COR-L47 (cell line): ENCODE measurements at regions not wholly inside any gene's neighbourhood (a gene's known extent, or its start where the extent isn't known, plus 50 kb on each side); places are given as distances from the start of the nearest gene placed in this dataset.
A peak's percentile ranks its signal among the peaks of the same experiment; 100 is the strongest.

ENCODE experiments used
- DNase-seq: peaks from one replicate; lab custom pipeline; 2025; lab: John Stamatoyannopoulos, UW

- DNase-seq = no peak
These were observed 203.1 kb upstream of the SOX9 start for GRCh38 chr17:71917715-71918114.

GRCh38 chr17:71919186-71919585, 201.6 kb upstream of the SOX9 start:
- DNase-seq = no peak

GRCh38 chr17:71919896-71920295, 200.9 kb upstream of the SOX9 start:
- no peak for DNase-seq

DNA sequence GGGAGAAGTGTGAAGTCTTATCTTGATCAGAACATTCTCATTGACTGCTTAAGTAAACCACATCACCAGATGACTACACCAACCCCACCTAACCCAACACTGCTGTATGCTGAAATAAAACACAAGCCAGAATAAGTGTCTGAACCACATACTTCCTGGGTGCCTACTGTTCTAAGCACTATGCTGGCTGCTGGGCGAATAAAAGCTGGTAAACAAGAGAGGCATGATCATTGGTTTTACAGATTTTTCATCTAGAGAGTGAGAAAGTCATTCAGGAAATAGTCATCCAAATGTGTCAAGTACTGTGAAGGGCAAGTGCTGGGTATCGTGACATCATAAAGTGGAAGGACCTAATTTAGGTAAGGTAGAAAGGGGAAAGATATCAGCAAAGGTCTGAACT, 199.0 kb upstream of the SOX9 start:
- DNase-seq = no peak

GRCh38 chr17:71922439-71922838, 198.4 kb upstream of the SOX9 start:
- no peak for DNase-seq

DNA sequence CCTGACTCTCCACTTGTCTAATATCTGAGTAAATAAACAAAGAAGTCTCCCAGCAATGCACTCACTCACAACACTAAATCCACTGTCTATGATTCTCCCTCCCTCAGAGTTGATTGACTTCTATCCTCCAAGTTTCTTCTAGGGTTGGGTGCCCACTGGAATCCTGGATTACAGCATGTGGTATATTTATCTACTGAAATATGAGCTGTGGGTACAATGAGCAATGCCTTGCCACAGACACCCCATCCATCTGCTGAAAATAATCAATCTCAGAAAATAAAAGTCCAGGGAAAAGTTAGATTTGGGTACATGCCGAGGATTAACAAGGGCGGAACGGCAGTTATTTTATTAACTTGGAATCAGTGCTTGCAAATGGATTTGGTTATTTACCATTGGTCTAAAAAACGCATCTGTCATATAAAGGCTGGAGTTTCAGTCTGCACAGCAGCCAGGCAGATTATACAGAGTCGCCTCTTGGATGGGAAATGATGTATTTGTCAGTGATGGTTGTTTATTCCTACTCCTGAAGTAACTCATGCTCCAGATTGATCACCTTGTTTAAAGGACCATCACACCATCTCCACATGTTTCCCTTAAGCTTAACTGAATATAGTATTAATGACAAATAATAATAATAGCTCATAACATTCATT, 193.9 kb upstream of the SOX9 start:
- no peak for DNase-seq

GRCh38 chr17:71933306-71933705, 187.5 kb upstream of the SOX9 start:
- no peak for DNase-seq

- no peak for DNase-seq
These were observed 186.3 kb upstream of the SOX9 start for GRCh38 chr17:71934520-71934919.

DNA sequence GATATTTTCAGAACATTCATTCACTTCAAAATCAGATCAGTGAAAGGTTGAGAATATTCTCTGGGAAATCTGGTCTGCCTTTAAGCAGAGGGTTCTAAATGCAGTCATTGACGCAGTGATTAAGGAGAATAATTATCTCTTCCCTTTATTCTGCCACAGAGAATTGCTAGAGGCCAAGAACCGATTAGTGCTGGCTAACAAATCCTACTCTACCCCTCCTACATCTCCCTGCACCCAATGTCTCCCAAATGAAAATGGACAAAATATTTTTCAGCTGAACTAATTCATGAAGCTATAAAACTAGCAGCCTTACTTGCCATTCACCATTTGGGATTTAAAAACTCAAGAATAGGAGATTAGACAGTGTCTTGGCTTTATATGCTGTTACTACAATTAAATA, 185.5 kb upstream of the SOX9 start:
- DNase-seq = no peak

- no peak for DNase-seq
These were observed 183.8 kb upstream of the SOX9 start for GRCh38 chr17:71936977-71937376.

- no peak for DNase-seq
These were observed 182.9 kb upstream of the SOX9 start for GRCh38 chr17:71937914-71938313.

DNA sequence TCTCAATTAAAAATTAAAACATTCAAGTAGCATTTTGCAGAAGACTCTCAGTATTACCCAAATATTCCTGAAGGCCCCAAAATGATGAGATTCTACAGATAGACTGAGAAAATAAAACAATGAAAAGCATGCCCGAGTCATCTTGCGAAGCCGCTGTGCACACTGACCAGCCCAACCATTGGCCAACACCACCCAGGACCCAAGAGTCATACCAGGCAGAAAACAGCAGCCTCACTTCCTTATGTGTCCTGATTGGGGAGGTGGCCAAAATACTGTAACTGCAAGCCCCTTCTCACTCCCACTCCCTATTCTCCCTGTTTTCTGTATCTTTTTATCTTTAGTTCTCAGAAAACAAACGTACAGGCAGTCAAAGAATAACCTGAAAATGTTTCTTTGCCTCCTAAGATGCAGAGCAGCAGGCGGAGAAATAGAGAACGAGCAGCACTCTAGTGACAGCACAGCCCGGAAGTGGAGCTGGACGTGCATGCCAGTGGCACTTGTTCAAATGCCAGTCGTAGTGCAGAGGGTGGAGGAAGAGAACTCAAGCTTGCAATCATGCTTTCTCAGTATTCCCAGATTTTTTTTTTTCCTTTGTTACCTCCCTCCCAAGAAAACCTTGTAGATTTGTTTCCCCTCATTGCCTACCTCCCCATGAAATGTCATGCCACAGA, 182.3 kb upstream of the SOX9 start:
- DNase-seq = no peak

GRCh38 chr17:71941920-71942319, 178.9 kb upstream of the SOX9 start:
- no peak for DNase-seq

- no peak for DNase-seq
These were observed 178.2 kb upstream of the SOX9 start for GRCh38 chr17:71942626-71943025.

DNA sequence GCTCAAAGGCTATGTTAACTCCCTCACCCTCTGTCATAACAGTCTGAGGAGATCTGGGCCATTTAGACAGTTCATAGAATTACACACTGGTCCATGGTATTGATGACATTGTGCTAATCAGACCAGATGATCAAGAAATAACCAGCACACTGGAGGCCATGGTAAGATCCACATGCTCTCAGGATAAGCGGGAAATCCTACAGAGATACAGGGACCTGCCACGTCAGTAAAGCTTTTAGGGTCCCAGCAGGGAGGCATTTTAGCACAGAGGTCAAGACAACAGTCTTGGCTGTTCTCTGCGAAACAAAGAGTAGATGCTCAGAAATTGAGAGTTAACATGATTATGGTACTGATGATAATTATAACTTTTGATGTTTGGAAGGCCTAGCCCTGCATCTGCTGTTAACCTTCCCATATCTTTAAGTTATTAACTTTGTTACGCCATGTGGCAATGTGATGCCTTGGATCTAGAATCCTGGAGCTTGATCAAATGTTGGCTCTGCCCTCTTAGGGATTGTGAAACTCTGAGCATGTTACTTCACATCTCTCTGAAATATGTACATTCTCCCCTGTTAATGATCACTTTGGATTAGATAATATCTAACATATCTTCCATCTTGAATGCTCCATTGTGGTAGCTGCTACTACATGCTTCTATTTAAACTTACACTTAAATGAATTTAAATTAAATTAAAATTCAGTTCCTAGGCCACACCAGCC, 172.0 kb upstream of the SOX9 start:
- DNase-seq = no peak

GRCh38 chr17:71959154-71959553, 161.7 kb upstream of the SOX9 start:
- peak; percentile 7 for DNase-seq

GRCh38 chr17:71963351-71963750, 157.5 kb upstream of the SOX9 start:
- DNase-seq = no peak

DNA sequence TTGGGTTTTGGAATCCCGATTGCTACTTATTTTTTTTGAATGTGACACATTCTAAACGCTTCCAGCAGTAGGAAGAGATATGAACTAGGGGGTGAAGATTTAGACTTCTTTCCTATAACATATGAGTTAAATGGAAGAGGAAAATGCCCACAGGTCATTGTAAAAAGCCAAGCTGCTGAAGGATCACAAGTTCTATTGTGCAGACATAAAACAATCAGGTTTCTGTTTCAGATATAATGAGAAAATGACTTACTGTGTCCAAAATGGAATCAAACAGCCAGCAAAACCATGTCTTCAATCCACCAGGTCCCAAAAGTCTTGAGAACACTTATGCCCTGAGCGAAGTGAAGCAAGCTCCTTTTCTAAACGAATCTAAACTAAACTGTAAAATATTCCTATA, 157.0 kb upstream of the SOX9 start:
- no peak for DNase-seq

DNA sequence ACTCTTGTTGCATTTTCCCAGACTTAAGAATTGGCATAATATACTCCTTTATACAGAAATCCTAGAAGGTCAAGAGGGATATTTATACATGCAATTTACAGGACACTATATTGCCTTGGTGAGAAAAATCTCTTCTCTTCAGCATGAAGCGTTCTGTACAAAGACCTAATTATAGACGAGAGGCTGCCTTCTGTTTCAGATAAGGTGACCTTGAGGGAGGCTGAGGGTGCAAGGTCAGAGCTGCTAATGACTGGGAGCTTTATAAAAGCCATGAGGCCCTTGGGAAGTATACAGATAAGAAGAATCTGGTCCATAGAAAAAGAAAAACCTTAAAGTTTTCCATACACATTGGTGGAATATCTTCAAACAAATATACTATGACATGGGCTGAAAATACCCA, 156.3 kb upstream of the SOX9 start:
- no peak for DNase-seq

- no peak for DNase-seq
These were observed 154.8 kb upstream of the SOX9 start for GRCh38 chr17:71966055-71966454.

DNA sequence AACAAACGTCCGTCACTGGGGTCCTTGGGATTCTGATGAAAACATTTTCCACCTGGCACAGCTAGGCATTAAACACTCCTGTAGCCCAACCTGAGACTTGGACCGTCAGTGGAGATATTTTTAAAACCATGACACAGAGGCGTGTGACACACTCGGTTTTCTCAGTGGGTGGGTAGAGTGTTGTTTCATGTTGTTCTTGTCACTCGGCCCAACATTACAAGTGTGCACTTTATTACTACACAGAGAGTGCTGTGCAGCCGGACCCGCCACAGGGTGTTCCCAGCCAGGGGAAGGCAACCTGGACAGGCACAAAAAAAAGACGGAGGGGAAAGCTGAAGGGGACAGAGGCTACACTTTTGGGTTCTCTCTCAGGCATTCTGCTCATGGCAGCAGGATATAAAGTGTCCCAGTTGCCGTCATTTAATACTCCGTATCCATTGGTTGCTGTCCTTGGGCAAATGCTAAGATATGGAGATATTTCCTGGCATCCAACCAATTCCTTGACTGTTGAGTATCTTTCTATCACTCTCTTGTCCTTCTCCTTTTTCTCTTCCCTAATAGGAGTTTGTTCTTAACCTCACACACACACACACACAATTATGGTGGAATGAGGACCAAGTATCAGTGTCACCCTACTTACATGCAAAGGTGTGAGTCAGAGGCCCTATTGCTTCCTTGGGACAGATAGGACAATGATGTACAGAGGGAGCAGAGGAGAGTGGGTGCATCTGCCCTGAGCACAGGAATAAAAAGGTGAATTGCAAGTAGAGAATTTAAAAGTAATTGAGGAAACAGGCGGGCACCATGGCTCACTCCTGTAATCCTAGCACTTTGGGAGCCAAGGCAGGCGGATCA, 154.1 kb upstream of the SOX9 start:
- DNase-seq = no peak

- no peak for DNase-seq
These were observed 151.3 kb upstream of the SOX9 start for GRCh38 chr17:71969500-71969899.
